ENCODE measurements at regions not wholly inside any gene's neighbourhood (a gene's known extent, or its start where the extent isn't known, plus 50 kb on each side); places are given as distances from the start of the nearest gene placed in this dataset.

- Mint-ChIP-seq H3K9me3 (peaks cover 16% of the 10 kb centered on the region), H3K27me3 (ENCODE audit: low read depth) (no peaks in the 10 kb centered on the region), H3K27ac (no peak overlapping the region), H3K4me1 (no peaks in the 10 kb centered on the region), H3K4me3 (no peak overlapping the region), H3K36me3 (ENCODE audit: low read depth) (no peaks in the 10 kb centered on the region)
- no peak for TF ChIP-seq CTCF (IDR thresholded peaks at IDR 0.05; ENCODE audit: unreplicated experiment in 3 of 3)
These were observed 1023.2 kb downstream of the KCNT2 start for GRCh38 chr1:195584870-195585624.

- Mint-ChIP-seq H3K36me3 (ENCODE audit: low read depth) (no peaks in the 10 kb centered on the region), H3K4me1 (no peaks in the 10 kb centered on the region), H3K4me3 (no peak overlapping the region), H3K27ac (no peak overlapping the region), H3K9me3 (peaks cover 5% of the 10 kb centered on the region), H3K27me3 (ENCODE audit: low read depth) (no peaks in the 10 kb centered on the region)
- peak in 1 of 3 experiments; percentile 17 for TF ChIP-seq CTCF (IDR thresholded peaks at IDR 0.05; ENCODE audit: unreplicated experiment in 3 of 3)
These were observed 1027.3 kb downstream of the KCNT2 start for GRCh38 chr1:195580988-195581387.

- no peak overlapping the region for H3K4me3 Mint-ChIP-seq
- no peaks in the 10 kb centered on the region for H3K36me3 Mint-ChIP-seq (ENCODE audit: low read depth)
- no peak overlapping the region for H3K27ac Mint-ChIP-seq
- peaks cover 5% of the 10 kb centered on the region for H3K9me3 Mint-ChIP-seq
- H3K4me1 Mint-ChIP-seq = no peaks in the 10 kb centered on the region
- H3K27me3 Mint-ChIP-seq (ENCODE audit: low read depth) = no peaks in the 10 kb centered on the region
- no peak for TF ChIP-seq CTCF (IDR thresholded peaks at IDR 0.05; ENCODE audit: unreplicated experiment in 3 of 3)
These were observed 1030.5 kb downstream of the KCNT2 start for GRCh38 chr1:195577748-195578147.

GRCh38 chr1:195576641-195577040, 1031.6 kb downstream of the KCNT2 start:
- Mint-ChIP-seq H3K27ac (no peak overlapping the region), H3K36me3 (ENCODE audit: low read depth) (no peaks in the 10 kb centered on the region), H3K4me3 (no peak overlapping the region), H3K27me3 (ENCODE audit: low read depth) (no peaks in the 10 kb centered on the region), H3K4me1 (no peaks in the 10 kb centered on the region), H3K9me3 (peaks cover 8% of the 10 kb centered on the region)
- TF ChIP-seq CTCF (IDR thresholded peaks at IDR 0.05; ENCODE audit: unreplicated experiment in 3 of 3) = no peak

GRCh38 chr1:195574511-195574910, 1033.7 kb downstream of the KCNT2 start:
- no peak for TF ChIP-seq CTCF (IDR thresholded peaks at IDR 0.05; ENCODE audit: unreplicated experiment in 3 of 3)
- Mint-ChIP-seq H3K4me1 (no peaks in the 10 kb centered on the region), H3K27me3 (ENCODE audit: low read depth) (no peaks in the 10 kb centered on the region)

GRCh38 chr1:195569934-195570333, 1038.3 kb downstream of the KCNT2 start:
- no peak for TF ChIP-seq CTCF (IDR thresholded peaks at IDR 0.05; ENCODE audit: unreplicated experiment in 3 of 3)
- H3K9me3 Mint-ChIP-seq = peaks cover 8% of the 10 kb centered on the region
- no peaks in the 10 kb centered on the region for H3K4me1 Mint-ChIP-seq
- H3K4me3 Mint-ChIP-seq = no peak overlapping the region
- no peaks in the 10 kb centered on the region for H3K27me3 Mint-ChIP-seq (ENCODE audit: low read depth)
- no peak overlapping the region for H3K27ac Mint-ChIP-seq
- no peaks in the 10 kb centered on the region for H3K36me3 Mint-ChIP-seq (ENCODE audit: low read depth)

More at GRCh38 chr1:195574511-195574910, 1033.7 kb downstream of the KCNT2 start:
- Mint-ChIP-seq H3K9me3 (peaks cover 8% of the 10 kb centered on the region), H3K4me3 (no peak overlapping the region), H3K27ac (no peak overlapping the region), H3K36me3 (ENCODE audit: low read depth) (no peaks in the 10 kb centered on the region)
